HG03175 (cell line): ENCODE measurements at regions not wholly inside any gene's neighbourhood (a gene's known extent, or its start where the extent isn't known, plus 50 kb on each side); places are given as distances from the start of the nearest gene placed in this dataset.

Experiments
- ATAC-seq: cut with Tn5 transposase; IDR thresholded peaks from one replicate; pipeline ENCODE4 v1.9.1; 2021; ENCODE audit warnings: mild to moderate bottlenecking, moderate library complexity; ENCODE audit not compliant: unreplicated experiment

- no peak for ATAC-seq
Observed at GRCh38 chr6:43953256-43953655, 174.0 kb downstream of the MRPL14 start.

- no peak for ATAC-seq
Observed at GRCh38 chr6:43952746-43953145, 174.5 kb downstream of the MRPL14 start.

DNA sequence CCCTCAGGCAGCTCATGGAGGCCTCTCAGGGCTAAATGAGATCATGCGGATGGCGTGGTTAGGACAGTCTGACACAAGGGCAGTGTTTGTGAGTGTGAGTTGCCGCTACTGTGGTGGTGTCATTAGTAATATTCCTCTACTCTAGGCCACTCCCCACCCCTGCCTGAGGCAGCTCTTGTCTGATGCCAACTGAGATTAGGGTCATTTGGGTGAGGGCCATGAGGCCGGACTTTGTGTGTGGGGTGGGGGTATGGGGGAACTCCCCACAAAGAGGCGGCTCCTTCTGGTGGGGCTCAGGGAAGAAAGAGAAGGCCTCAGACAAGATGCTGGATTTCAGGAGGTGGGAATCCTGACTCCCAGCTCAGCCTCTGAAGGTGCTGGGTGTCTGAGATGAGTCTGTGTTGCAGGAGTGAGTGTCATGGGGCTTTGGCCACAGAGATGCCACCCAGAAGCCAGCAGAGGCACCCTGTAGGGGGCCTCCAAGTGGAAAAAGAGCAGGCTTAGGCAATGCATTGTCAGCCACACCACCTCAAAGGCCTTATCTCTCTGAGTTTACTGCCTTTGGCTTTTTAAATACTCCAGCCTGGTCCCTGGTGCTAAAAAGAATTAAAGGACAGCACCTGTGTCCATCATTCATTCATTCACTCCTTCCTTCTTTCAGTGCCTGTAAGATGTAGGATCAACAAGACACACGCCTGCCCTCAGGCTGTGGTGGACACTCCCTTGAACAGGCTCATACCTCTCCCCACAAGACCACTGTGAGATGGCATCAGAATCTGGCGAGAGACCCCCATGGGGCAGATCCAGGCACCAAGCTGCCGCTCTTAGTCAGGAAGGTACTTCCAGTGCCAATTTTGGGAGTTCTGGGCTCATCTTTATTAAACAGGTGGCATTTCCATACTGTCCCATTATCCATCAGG is 175.2 kb downstream of the MRPL14 start:
- no peak for ATAC-seq

GRCh38 chr6:43951063-43951755 is 176.0 kb downstream of the MRPL14 start:
- no peak for ATAC-seq

- no peak for ATAC-seq
Observed at GRCh38 chr6:43950731-43951062, 176.6 kb downstream of the MRPL14 start.

DNA sequence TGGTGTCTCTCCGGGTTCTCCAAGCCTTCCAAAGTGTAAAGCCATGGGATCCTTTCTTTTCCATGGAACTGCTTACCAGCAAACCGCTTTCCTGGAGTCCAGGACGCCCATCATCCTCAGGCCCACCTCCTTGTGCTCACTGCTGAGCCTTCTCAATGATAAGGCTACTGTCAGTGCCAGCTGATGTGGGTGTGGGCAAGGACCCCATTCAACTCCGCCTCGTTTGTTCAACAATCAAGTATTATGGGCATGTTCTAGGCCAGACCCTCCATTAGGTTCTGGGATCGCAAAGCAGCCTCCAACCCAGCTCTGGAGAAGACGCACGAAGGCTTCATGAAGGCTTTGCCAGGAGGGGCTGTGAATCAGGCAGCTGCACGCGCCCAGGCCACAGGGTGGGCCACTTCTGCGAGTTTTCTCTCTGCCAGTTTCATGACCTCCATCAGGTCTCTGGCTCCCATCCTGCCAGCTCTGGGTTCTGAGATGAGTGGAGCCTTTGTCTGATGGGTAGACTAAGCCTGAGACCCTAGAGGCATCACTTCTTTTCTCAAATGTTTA is 177.1 kb downstream of the MRPL14 start:
- ATAC-seq, result no peak

DNA sequence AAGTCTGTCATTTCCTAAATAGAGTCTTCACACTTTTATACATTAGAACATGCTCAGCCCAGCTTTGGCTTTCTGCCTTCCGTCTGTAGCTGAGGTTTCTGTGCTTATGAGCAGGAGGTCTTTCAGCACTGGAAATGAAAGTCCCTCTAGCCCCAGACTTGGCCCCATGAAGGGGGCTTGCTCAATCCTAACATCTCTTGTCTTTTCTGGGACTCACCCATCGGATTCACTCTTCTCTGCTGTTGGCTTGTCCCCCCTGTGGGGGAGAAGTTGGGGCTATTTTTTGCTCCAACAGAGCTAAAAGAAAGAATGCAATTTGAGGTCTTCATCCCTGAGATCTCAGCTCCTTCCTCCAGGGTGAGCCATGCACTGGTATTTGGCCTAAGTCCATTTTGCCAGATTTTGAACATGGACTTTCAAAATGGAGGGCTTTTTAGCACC is 177.7 kb downstream of the MRPL14 start:
- ATAC-seq, result no peak

DNA sequence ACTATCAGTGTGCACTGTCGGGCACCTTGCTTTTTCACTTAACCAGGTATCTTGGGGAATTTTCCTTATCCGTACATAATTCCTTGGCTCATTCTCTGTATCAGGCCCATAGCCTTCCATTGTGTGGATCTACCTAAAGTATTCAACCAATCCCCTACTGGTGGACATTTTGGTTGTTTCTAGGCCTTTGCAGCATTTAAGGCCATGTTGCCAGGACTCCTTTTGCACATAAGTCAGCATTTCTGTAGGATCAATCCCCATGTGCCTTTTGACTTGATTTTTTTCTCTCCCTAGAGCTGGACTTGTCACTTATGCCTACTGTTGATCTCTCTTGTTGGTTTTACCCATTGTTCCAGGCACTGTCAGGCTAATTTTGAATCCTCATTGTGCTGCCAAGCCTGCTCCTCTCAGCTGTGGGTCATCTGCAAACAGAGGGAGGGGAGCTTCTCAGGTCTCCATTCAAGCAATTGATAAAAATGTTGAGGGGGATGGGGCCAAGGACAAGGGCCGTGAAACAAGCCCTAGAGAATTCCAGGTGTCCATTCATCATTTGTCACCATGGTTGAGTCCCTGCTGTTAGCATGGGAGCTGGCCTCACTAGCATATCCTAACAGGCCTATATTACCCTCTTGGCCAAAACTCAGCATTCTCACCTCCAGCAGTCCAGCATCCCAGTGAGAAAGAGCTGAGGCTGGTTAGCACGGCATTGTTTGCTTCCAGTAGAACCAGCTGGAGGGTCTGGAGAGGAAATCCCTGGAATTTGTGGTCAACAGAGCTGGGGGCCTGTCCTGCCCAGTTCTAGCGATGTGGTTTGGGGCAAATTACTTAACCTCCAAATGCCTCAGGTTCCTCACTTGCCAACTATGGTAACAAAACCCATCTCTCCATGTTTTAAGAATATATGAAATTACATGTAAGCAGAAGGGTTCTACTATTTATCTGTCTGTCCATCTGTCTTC is 178.4 kb downstream of the MRPL14 start:
- ATAC-seq, result no peak

- ATAC-seq, result no peak
Observed at GRCh38 chr6:43947860-43948259, 177.8 kb downstream of the VEGFA start.

GRCh38 chr6:43946641-43947363 is 176.8 kb downstream of the VEGFA start:
- ATAC-seq, result no peak

GRCh38 chr6:43945768-43946080 is 175.7 kb downstream of the VEGFA start:
- no peak for ATAC-seq

DNA sequence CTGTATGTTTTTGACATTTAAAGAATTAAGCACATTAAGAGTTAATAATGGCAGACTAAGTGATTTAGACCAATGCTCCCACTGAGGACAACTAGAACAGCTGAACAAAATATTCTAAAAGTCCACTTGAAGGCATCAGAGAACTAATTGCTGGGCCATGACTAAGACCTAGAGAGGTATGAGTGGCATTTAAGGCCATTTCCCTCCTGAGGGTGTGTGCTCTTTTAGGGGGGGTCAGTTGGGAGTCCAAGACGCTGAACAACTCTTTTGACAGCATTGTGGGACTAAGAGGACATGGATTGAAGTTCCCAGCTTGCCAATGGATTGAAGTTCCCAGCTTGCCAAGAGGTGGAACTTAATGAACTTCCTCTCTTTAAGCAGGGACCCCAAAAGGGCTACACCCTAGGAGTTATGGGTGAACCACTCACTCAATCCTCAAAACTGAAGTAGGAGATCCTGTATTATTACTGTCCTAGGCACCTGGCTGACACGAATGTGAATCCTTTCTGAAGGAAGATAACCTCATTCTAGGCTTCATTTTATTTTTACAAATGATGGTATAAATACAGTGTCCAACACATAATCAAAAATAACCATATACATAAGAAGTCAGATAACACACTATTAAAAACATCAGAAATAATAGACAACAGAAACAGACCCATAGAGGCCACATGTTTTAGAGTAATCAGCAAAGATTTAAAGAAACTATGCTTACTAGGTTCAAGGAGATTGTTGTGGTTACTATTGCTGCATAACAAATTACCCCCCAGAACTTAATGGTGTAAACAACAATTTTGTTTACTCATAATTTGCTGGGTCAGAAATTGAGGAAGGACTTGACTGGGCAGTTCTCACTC is 175.1 kb downstream of the VEGFA start:
- ATAC-seq, result no peak

DNA sequence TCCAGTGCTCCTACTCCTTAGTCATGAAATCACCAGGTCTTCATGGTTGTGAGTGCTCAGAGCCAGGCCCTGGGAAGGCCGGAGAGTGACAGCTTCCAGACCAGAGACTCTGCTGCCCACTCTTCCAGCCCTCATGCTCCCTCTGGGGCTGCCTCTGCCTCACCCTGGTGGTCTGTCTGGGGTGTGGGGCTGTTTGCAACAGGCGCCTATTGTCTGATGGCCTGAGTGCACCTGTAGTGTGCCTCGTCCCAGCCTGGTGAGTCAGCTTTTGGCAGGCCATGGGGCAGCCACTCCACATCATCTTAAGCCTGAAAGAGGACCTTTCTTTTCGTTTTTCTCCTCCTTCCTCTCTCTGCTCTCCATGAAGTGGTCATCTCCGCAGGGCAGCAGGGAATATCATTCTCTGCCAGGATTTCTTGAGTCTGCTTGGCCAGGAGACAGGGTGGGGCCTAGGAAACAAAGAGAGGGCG is 173.8 kb downstream of the VEGFA start:
- no peak for ATAC-seq

- no peak for ATAC-seq
Observed at GRCh38 chr6:43943099-43943766, 173.2 kb downstream of the VEGFA start.

DNA sequence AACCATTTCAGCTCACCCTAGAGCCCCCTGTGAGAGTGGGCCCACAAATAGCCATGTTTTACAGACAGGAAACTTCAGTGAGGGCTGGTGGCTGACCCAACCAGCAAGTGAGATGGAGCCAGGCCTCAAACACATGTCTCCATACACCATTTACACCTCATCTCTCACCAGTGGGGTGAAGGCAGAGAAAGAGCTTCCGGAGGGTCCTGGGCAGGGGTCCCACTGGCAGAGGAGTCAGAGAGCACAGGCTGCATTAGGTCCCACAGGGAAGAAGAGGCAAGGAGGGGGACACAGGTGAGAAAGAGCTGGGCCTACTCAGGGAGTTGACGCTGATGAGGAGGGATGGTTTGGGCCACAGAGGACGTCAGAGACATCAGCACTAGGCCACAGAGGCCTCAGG is 172.6 kb downstream of the VEGFA start:
- ATAC-seq, result no peak

- no peak for ATAC-seq
Observed at GRCh38 chr6:43942011-43942442, 172.0 kb downstream of the VEGFA start.

DNA sequence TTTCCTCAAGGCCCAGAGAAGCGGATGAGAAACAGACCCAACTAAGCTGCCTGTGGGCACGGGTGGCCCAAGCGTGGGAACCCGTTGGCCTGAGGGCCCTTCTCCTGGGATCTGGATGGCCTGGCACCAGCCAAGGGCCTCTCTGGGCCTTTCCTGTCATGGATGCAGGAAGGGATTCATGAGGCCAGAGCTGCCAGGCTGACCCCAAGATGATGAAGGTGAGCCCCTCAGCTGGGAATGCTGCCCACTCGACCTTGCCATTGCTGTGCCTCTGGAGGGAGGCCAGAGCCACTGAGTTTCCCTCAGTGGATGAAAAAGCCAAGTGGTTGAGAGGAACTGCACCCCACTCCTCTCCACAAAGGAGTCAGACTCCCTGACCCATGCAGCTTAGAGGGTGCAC is 171.2 kb downstream of the VEGFA start:
- ATAC-seq, result no peak

- ATAC-seq, result no peak
Observed at GRCh38 chr6:43940393-43941087, 170.5 kb downstream of the VEGFA start.
